ENCODE measurements at regions not wholly inside any gene's neighbourhood (a gene's known extent, or its start where the extent isn't known, plus 50 kb on each side); places are given as distances from the start of the nearest gene placed in this dataset.

GRCh38 chr9:106017198-106017740 is 322.9 kb downstream of the TMEM38B start:
- TF ChIP-seq EZH2 (IDR thresholded peaks at IDR 0.05; ENCODE audit: borderline replicate concordance, low read depth, low read length, severe bottlenecking) (no peak), POLR2AphosphoS5 (IDR thresholded peaks at IDR 0.05; ENCODE audit: insufficient read depth, low read depth, low read length) (no peak), CTCF (IDR thresholded peaks at IDR 0.05; ENCODE audit: extremely low read depth in 1 of 2, insufficient read depth in 1 of 2, low read depth in 1 of 2, low read length in 2 of 2) (no peak), MAX (IDR thresholded peaks at IDR 0.05; ENCODE audit: insufficient read depth, insufficient read length) (no peak)
